GM21526 (cell line): ENCODE measurements at regions not wholly inside any gene's neighbourhood (a gene's known extent, or its start where the extent isn't known, plus 50 kb on each side); places are given as distances from the start of the nearest gene placed in this dataset.

Source experiments
- ATAC-seq: cut with Tn5 transposase; IDR thresholded peaks from one replicate; pipeline ENCODE4 v1.9.1; 2021; ENCODE audit warnings: moderate library complexity; ENCODE audit not compliant: unreplicated experiment, low FRiP score

DNA sequence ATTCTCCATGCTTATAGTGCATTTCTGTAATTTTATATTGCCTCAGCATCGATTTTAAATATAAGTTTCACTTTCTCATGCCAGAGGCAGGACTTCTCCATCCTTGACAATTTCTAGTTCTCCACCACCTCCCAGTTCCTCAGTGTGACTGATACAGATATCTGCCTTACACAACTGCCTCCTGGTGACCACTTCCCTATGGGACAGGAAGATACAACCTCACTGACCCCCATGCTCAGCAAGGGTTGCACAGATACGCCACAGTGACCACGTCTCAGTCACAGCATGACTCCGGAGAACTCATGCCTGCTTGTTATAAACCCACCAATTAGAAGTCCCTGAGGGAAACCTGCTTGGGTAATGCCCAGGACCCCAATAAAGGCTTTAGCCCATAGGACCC lies 284.0 kb upstream of the MC4R start:
- no peak for ATAC-seq

DNA sequence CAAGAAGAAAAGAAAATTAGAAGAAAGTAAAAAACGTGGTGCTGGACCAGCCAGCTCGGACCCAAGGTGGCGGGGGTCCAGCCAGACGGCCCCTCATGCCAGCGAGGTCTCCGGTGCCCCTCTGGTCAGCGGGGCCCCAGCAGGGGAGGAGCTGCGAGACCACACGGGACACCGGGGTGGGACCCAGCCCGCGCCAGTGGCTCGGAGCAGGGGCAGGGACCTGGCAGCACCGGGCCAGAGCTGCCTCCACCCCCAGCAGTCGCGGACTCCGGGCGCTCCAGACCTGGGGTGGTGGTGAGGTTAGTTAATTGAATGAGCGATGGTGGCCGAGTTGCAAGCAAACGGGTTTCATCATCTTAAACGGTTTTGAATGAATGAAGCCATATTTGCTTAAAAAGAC lies 289.9 kb upstream of the MC4R start:
- ATAC-seq: no peak

DNA sequence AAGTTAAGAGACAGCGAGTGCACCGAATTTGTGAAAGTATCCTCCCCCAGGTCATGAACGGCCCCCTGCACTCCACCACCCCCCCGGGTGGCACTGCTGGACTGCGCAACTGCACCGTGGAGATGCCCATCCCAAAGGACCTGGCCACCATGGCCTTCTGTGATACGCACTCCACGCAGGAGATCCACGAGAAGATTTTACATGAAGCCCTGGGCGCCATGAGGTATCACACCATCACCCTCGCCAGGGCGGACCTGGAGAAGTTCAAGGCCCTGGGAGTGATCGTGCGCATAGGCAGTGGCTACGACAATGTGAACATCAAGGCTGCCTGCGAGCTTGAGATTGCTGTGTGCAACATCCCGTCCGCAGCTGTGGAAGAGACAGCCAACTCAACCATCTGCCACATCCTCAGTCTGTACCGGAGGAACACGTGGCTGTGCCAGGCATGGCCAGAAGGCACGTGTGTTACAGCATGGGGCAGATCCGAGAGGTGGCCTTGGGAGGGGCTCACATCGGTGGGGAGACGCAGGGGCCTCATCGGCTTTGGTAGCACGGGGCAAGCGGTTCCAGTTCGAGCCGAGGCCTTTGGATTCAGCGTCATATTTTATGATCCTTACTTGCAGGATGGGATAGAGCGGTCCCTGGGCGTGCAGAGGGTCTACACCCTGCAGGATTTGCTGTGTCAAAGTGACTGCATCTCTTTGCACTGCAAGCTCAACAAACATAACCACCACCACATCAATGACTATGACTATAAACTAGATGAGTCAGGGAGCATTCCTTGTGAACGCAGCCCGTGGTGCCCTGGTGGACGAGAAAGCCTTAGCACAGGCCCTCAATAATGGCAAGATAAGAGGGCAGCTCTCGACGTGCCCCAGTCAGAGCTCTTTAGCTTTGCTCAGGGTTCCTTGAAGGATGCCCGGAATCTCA lies 290.8 kb upstream of the MC4R start:
- no peak for ATAC-seq

DNA sequence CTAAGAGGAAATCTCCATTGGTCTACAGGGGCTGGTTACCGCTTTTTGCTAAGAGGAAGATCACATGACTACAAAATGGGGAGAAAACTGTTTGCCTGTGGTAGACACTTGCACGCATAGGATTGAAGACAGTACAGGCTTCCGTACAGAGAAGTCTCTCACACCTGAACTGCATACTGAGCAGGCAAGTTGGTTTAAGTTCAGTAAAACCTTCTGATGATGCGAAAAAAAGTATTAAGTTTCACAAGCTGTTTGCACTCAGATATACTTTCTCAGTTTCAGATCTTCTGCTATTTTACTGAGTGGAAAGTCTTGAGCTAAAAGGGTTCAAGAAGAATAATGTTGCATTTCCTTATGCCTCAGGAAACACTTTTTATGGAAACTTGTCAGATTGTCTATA lies 292.2 kb upstream of the MC4R start:
- no peak for ATAC-seq

DNA sequence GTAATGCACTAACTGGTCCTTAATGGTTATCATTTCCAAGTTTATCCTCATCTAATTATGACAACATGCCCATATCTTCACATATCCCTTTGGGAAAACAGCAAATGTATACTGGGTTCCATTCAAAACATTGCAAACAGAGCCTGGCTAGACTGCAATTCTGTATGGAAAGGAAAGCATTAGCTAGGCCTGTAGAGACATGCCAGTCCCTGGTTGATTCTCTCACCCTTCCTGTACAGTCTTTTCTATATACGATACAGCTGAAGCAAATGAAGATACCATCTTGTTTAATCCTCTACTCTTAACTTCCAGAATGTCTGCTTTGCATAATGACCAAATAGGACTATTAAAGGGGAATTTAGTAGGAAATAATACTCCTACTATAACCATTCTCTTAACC lies 294.4 kb upstream of the MC4R start:
- ATAC-seq: no peak

DNA sequence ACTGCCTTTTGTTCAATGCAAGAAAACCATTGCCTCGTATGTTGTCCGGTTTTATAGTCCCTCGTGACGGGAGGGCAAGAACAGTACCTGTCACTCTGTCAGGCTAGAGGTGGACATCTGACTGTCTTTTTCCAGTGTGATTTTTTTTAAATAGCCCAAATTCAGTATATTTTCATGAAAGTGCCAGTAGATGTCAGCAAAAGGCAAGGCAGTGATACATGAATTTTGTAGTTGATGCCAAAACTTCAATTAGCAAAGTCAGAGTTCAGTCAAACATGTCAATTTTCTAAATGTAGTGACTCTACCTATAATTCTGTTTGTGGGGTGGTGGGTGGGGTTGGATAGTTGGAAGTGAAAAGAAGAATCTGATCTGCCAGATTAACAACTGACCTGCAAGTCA lies 296.0 kb upstream of the MC4R start:
- ATAC-seq: no peak

DNA sequence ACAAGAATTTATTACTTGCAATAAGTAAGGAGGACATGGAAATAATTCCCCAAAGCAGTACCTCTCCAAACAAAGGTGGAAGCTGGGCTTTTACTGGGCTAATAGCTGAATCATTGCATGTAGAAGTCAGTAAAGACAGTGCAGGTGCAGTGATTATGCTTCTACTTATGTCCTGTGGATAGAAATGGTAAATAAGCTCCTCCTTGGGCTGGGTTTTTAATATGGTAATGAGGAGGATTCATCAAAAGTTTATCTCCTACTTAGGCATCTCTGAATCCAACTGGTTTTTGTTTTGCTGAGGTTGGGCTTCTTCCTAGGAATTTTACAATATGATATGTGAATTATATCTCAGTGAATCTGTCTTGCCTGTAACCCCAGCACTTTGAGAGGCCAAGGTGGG lies 297.4 kb upstream of the MC4R start:
- ATAC-seq: no peak

DNA sequence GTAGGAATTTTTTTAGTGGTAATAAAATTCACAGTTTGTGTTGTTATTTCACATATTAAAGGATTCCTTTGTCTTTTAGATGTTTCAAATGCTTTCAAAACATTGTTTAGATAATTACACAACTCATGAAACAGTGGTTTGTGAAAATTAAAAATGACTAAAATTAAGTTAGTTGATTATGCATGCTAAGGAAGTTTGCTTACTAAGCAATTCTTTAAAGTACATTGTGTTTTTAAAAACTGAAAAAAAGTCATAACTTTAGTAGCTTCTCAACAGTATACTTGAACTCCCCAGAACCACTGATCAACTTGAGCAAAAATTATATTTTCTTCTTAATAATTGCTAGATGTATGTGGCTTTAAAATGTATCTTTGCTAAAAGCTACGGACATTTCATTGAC lies 298.4 kb upstream of the MC4R start:
- ATAC-seq: no peak

DNA sequence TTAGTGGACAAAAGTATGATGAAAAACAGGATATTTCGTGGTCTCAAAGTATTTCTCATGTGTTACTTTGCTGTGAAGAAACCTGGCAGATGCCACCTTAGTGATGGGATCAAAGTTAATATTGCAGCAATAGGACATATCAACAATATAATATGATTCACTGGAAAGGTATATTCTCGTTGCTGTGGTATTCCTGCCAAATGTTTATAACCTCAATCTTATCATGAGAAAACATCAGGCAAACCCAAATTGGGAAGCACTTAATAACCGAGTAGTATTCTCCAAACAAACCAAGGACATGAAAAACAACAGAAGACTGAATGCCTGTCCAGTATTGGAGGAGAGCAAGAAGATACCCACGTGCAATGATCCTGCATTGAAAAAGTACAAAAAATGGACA lies 302.6 kb upstream of the MC4R start:
- ATAC-seq: no peak

DNA sequence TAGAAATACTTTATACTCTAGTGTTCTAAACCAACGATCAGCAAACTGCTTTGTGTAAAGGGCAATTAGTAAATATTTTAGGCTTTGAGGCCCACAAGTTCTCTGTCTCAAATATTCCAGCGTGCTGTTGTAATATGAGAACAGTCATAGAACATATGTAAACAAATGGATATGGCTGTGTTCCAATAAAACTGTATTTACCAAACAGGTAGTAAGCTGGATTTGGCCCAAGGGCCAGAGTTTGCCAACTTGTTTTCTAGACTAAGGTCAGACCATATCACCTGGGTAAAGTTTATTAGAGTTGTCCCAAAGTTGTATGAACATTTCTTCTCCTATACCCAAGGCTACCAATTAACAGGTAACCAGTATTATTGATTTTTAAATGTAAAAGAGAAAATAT lies 303.2 kb upstream of the MC4R start:
- no peak for ATAC-seq

DNA sequence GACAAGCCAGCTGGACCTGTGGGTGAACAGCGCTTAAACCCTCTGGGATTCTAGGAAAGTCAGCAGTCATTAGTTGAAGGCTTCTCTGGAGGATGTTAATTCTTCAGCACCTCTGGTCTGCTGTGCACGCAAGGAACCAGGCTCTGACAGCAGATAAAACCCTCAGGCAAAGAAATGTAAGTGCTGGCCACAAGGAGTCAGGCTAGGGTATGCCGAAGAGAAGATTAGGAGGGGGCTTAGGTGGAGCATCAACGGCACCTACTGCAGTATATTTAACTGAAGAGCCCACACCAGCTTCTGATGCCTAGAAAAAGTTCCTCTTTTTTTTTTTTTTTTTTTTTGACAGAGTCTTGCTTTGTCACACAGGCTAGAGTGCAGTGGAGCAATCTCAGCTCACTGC lies 304.2 kb upstream of the MC4R start:
- ATAC-seq: no peak

DNA sequence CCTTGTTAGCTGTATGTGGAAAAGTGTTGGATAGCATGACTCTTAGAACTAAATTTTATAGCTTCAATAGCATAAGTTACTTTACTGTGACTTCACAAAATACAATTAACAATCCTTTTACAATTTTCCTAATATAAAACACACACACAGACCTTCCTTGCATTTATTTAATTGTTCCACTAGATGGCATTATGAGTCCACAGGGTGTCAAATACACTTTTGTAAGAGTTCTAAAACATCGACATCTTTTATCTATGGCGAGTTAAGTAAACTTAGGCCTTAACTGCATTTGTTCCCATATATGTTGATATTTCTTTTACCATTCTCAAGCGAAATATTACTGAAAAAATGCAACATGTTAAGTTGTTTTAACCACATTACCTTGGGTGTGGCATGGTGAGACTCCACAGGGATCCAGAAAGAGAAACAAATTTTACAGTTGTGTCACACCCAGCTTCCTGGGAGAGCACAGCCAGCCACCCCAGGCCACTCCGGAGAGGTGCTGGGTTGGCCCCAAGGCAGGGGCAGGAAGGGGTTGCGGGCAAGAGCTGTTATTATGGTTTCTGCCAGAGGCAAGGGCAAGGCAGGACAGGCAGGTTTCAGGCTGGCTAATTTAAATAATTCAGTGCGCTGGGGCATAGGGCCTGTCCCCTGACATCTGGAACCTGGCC lies 312.4 kb upstream of the MC4R start:
- no peak for ATAC-seq

DNA sequence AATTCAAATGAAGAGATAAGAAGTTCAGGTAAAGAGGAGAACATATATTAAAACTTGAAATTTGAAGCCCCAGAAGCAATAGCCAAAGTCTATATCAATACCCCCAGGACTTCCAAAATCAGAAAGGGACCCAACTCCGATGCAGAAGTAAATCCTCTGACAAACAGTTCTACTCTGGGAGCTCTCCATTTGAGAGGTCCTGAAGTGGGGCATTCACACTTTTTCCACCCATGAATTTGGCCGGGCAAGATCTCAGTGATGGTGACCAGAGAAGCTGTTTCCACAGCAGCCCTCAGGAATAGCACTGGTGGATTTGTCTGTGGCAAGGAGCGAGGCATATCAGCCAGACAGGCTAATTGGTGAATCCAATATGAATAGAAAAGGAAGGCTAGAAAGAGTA lies 313.6 kb upstream of the MC4R start:
- ATAC-seq: no peak

DNA sequence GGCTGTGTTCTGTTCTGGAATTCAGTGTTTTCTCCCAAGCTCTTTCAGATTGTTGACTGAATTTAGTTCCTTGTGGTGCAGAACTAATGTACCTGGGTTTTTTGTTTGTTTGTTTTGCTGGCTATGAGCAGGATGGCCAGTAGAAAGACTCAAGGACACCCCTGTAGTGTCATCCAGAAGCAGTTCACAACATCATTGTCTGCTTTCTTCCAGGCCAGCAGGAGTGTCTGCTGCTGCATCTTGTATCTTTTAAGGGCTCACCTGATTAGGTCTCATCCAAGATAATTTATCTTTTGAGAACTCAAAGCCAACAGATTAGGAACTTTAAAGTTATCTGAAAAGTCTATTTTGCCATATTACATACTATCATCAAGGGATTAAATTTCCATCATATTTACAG lies 318.5 kb upstream of the MC4R start:
- no peak for ATAC-seq

DNA sequence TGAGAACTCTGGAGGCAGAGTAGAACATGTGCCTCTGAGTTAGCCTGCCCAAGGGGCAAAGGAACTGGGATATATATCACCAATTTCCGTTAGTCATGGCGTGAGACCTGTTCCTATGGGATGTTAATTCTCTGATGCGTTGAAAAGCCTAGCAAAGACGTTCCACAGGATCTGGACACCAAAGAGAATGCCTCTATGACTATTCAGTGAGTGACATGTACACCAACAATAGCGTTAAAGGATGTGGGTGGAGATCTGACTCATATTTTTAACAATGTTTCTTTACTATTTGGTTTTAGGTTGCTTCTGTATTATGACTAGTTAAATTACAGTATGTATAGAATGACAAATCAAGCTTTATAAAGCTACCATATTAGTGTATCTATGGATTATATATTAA lies 320.9 kb upstream of the MC4R start:
- no peak for ATAC-seq

DNA sequence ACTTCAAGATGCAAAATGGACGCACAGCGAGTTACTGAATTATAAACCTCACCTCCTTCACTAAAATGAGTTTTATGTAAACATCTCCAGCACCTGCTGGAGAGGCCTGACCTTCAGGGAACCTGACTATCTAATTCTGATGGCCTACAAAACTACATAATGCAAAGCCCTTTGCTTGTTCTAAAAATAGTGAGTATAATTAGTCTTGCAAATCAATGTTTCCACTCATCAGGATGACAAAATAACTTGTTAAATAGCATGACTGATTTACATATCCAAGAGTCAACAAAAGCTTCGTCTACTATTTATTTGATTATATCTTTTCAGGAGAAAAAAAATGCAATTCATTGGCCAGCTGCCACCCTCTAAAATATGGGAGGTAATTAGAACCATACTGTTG lies 326.3 kb upstream of the MC4R start:
- no peak for ATAC-seq

DNA sequence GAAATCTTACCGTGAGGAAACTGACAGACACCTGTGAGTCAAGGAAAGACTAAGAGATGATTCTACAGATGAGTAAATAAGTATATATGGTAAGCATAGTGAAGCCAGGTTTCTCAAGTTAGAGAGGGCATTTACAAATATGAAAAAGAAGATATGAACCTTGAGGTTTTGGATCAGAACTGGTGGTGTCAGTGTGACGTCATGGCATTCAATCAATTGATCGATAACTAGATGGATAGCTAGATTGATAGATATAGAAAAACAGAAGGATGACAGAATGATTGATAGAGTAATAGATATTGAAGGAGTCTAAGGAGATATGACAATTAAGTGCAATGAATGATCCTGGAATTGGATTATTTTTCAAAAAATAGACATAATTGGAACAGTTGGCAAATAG lies 350.2 kb upstream of the MC4R start:
- ATAC-seq: no peak

DNA sequence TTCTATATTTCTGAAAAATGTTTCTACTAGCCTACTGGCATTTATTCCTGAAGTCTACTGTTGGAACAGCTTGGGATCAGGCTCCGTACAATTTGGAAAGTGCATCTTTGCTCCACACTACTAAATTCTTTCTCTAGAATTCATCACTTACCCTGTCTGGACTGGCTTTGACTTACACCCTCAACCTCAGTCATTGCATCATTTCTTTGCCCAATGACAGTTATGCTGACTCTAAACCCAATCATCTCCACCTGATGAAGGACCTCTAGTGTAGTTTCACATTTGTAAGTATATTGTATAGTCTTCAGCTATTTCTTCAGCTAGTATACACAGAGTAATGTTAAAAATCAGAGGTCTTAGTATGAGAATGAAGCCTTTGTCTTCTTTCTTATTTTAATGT lies 359.6 kb upstream of the MC4R start:
- ATAC-seq: no peak

DNA sequence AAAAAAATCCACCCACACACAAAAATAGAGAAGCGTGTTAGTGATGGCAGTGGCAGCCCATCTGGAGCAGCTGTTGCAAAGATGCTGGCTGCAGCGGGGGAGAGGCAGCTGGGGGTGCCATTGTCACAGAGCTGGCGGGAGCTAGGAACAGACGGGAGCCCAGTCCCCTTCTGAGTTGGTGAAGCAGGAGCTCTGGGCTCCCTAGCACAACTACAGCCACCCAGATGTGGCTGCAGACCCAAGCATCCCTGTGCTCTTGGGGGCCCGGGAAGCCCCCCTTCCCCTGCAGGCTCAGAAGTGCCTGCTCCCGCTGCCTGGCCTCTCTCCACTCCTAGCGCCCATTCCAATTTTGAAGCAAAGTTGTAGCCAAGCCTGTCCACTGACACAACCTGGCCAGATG lies 366.6 kb upstream of the MC4R start:
- no peak for ATAC-seq

DNA sequence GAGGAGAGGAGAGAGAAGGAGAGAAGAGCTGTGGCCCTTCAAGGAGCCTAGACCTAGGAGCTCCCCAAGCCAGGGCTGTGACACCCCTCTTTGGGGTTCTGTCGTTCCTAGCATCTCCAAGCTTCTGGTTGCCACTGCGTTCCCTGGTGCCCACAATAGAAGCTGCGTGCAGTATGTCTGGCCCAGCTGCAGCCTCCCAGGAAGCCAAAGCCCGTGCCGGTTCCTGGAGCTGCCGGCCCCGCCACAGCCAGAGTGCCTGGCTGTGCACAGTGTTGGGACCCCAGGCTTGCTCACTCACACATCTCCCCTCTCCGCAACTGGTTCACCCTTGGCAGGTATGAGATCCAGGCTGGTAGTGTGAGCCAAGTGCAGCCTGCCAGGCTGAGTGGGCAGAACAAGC lies 367.7 kb upstream of the MC4R start:
- ATAC-seq: no peak

DNA sequence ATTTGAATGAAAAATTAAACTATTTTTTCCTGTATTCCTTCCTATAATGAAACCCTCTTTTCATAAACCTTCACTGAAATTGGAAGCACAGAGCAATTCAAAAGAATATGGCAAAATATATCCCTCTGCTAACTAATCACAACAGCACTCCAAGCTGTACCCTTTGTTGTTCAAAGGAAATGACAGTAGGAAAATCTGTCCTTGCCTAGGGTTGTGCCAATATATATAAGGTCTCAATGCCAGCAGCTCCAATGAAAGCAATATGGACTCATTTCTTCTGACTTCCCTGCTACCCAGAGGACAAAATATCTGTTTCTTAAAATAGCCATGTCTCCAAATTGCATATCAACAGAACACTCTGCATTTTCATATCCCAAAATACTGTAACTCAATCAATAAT lies 373.9 kb upstream of the MC4R start:
- no peak for ATAC-seq

DNA sequence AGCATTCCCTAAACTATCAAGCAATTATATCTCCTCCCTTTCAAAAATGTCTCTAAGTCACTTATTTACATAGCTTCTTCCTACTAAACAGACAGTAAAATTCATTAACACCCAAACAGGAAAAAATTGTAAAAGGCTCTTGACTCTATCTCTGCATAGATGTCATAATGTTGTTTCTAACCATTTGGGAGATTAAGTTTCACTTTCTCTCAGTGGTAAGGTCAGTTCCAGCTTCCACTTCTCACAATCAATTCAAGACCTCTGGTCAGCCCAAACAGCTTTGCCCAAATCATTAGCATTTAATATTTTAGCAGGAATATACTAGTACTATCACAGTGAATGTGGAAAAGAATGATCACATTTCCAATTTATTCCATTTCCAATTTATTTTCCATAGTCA lies 374.3 kb upstream of the MC4R start:
- no peak for ATAC-seq
